22Rv1 (cell line): ENCODE measurements at regions not wholly inside any gene's neighbourhood (a gene's known extent, or its start where the extent isn't known, plus 50 kb on each side); places are given as distances from the start of the nearest gene placed in this dataset.

ENCODE experiments used
- H3K27ac ChIP-seq: fragments of 450-650 bp; 2 replicates; pipeline ENCODE4 v1.5.1; 2017
- CTCF ChIP-seq: fragments of 450-650 bp; IDR thresholded peaks from 2 replicates; pipeline ENCODE4 v1.5.1; 2017; ENCODE audit warnings: mild to moderate bottlenecking
- ZFX ChIP-seq: fragments of 450-650 bp; IDR thresholded peaks from 2 replicates; pipeline ENCODE4 v1.6.1; 2017; ENCODE audit warnings: antibody characterized with exemption, borderline replicate concordance

DNA sequence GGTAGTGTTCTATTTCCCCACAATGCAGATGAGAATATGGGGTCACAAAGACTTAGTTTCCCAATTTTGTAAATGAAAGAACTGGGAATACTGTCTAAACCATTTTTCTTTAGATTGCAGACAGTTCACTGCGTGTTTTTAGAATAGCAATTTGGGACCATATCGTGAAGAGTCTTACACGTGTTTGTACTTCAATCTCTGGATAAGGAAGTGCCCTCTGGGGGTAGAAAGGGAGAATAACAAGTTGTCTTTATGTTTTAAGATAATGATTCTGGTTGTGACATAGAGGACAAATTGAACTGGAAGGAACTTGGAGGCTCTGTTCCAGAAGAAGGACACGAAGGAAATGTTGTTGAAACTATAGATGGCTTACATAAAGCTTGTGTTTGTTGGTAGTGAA, 457.7 kb downstream of the CBLN2 start:
- TF ChIP-seq CTCF = peak; percentile 73
- no peak for TF ChIP-seq ZFX
- no peak overlapping the region for H3K27ac ChIP-seq

- TF ChIP-seq ZFX (no peak), CTCF (no peak)
- H3K27ac ChIP-seq = no peak overlapping the region
Observed at GRCh38 chr18:72075040-72075439, 469.1 kb downstream of the CBLN2 start.

DNA sequence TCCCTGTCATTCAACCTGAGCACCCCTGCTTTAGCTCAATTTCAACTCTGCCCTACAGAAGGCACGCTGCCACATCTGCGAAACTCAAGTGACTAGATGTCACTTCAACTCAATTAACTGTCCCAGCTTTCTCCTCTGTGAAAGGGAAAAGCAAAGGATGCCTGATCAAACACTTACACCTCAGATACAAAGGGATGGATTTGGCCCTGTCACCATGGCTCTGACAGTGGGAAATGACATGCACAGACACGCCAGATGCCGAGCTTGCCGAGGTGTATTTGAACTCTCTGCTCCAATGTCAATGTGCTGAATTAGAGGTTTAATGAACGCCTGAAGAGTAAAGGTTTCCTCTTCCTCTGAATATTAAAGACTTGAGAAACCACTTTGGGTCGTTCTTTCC, 481.1 kb downstream of the CBLN2 start:
- TF ChIP-seq ZFX (no peak), CTCF (no peak)
- no peak overlapping the region for H3K27ac ChIP-seq

GRCh38 chr18:72058851-72059250, 485.3 kb downstream of the CBLN2 start:
- no peak for TF ChIP-seq CTCF
- no peak for TF ChIP-seq ZFX

GRCh38 chr18:72056171-72056570, 488.0 kb downstream of the CBLN2 start:
- no peak overlapping the region for H3K27ac ChIP-seq
- no peak for TF ChIP-seq CTCF
- TF ChIP-seq ZFX = no peak

More at GRCh38 chr18:72058851-72059250, 485.3 kb downstream of the CBLN2 start:
- no peak overlapping the region for H3K27ac ChIP-seq

- TF ChIP-seq ZFX (no peak), CTCF (peak; percentile 33; the same call in 1 of the 2 replicates)
- H3K27ac ChIP-seq = no peak overlapping the region
Observed at GRCh38 chr18:72041313-72042032, 502.7 kb downstream of the CBLN2 start.

GRCh38 chr18:72013427-72013850, 530.7 kb downstream of the CBLN2 start:
- TF ChIP-seq ZFX = no peak
- no peak for TF ChIP-seq CTCF
- H3K27ac ChIP-seq = no peak overlapping the region
